ENCODE measurements at regions not wholly inside any gene's neighbourhood (a gene's known extent, or its start where the extent isn't known, plus 50 kb on each side); places are given as distances from the start of the nearest gene placed in this dataset.

GRCh38 chr14:95015046-95015445 is 142.3 kb downstream of the DICER1 start:
- Histone ChIP-seq H3K9me3 (ENCODE audit: low read length) (no peaks in the 10 kb centered on the region), H3K4me1 (ENCODE audit: insufficient read depth, low read length) (peaks cover 38% of the 10 kb centered on the region), H3K27me3 (ENCODE audit: control insufficient read depth in 1 of 2, insufficient read depth in 2 of 2, low read length in 2 of 2) (no peaks in the 10 kb centered on the region), H3K4me3 (ENCODE audit: low read depth in 1 of 2, low read length in 2 of 2) (no peak overlapping the region), H3K9ac (ENCODE audit: low read length) (no peak overlapping the region), H3K36me3 (ENCODE audit: insufficient read depth, low read length) (no peaks in the 10 kb centered on the region), H3K27ac (ENCODE audit: low read depth, low read length) (no peak overlapping the region)

DNA sequence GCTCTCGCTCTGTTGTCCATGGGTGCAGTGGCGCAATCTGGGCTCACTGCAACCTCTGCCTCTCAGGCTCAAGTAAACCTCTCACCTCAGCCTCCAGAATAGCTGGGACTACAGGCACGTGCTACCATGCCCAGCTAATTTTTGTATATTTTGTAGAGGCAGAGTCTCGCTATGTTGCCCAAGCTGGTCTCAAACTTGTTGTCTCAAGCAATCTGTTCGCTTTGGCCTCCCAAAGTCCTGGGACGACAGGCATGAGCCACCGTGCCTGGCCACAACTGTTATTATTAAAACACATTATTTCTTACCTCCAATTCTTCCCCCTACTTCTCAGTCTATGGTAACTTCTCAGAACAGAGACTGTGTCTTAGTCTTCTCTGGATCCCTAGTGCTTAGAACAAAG is 143.3 kb downstream of the DICER1 start:
- H3K9ac ChIP-seq (ENCODE audit: low read length): no peak overlapping the region
- H3K27ac ChIP-seq (ENCODE audit: low read depth, low read length): no peak overlapping the region
- no peaks in the 10 kb centered on the region for H3K27me3 ChIP-seq (ENCODE audit: control insufficient read depth in 1 of 2, insufficient read depth in 2 of 2, low read length in 2 of 2)
- peaks cover 43% of the 10 kb centered on the region for H3K4me1 ChIP-seq (ENCODE audit: insufficient read depth, low read length)
- H3K4me3 ChIP-seq (ENCODE audit: low read depth in 1 of 2, low read length in 2 of 2): no peak overlapping the region
- H3K9me3 ChIP-seq (ENCODE audit: low read length): no peaks in the 10 kb centered on the region
- no peaks in the 10 kb centered on the region for H3K36me3 ChIP-seq (ENCODE audit: insufficient read depth, low read length)

- peaks cover 50% of the 10 kb centered on the region for H3K4me1 ChIP-seq (ENCODE audit: insufficient read depth, low read length)
- H3K4me3 ChIP-seq (ENCODE audit: low read depth in 1 of 2, low read length in 2 of 2): peak overlapping the region in 1 of 2 donors; percentile 38
- no peak overlapping the region for H3K9ac ChIP-seq (ENCODE audit: low read length)
- no peaks in the 10 kb centered on the region for H3K27me3 ChIP-seq (ENCODE audit: control insufficient read depth in 1 of 2, insufficient read depth in 2 of 2, low read length in 2 of 2)
- no peaks in the 10 kb centered on the region for H3K36me3 ChIP-seq (ENCODE audit: insufficient read depth, low read length)
- no peaks in the 10 kb centered on the region for H3K9me3 ChIP-seq (ENCODE audit: low read length)
- H3K27ac ChIP-seq (ENCODE audit: low read depth, low read length): peak overlapping the region; percentile 84
Observed at GRCh38 chr14:95011445-95012006, 145.8 kb downstream of the DICER1 start.

DNA sequence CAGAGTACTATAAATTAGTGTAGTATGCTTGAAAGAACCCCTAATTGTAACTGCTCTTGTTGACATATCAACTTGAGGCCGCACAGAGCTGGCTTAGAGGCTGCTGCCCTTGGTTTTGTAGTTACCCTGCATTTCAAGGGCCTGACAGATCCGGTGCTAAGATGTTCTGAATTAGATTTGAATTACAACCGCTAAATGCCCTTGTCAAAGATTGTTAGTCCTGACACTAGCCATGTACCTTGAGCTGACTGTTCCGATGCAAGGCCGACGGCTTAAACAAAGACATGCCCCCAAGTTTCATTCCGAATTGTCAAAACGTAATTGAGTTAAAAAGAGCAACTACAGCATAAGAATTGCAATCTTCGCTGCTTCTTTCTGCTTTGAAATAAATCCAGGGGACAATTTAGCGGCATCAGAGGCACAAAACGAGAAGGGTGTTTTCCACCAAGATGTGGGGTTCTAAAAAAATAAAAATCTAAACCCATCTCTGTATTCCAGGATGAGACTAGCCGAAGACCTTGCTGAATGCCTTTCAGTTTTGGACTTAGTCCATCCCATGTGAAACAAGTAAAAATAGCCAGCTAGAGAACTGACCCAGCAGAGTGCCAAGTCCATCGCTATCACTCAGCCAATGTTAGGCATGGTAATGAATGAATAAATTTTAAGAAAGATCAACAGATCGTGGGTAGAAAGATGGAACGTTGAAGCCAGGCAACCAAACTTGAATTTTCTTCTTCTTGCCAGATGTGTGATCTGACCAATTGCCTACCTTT is 148.7 kb downstream of the DICER1 start:
- Histone ChIP-seq H3K4me1 (ENCODE audit: insufficient read depth, low read length) (peaks cover 56% of the 10 kb centered on the region), H3K4me3 (ENCODE audit: low read depth in 1 of 2, low read length in 2 of 2) (no peak overlapping the region), H3K9me3 (ENCODE audit: low read length) (no peaks in the 10 kb centered on the region), H3K36me3 (ENCODE audit: insufficient read depth, low read length) (no peaks in the 10 kb centered on the region), H3K9ac (ENCODE audit: low read length) (no peak overlapping the region), H3K27ac (ENCODE audit: low read depth, low read length) (peak overlapping the region; percentile 84), H3K27me3 (ENCODE audit: control insufficient read depth in 1 of 2, insufficient read depth in 2 of 2, low read length in 2 of 2) (no peaks in the 10 kb centered on the region)

GRCh38 chr14:95007921-95008320 is 149.4 kb downstream of the DICER1 start:
- peak overlapping the region; percentile 84 for H3K27ac ChIP-seq (ENCODE audit: low read depth, low read length)
- H3K27me3 ChIP-seq (ENCODE audit: control insufficient read depth in 1 of 2, insufficient read depth in 2 of 2, low read length in 2 of 2): no peaks in the 10 kb centered on the region
- no peaks in the 10 kb centered on the region for H3K9me3 ChIP-seq (ENCODE audit: low read length)
- H3K4me3 ChIP-seq (ENCODE audit: low read depth in 1 of 2, low read length in 2 of 2): no peak overlapping the region
- peaks cover 53% of the 10 kb centered on the region for H3K4me1 ChIP-seq (ENCODE audit: insufficient read depth, low read length)
- no peaks in the 10 kb centered on the region for H3K36me3 ChIP-seq (ENCODE audit: insufficient read depth, low read length)
- no peak overlapping the region for H3K9ac ChIP-seq (ENCODE audit: low read length)

- Histone ChIP-seq H3K36me3 (ENCODE audit: insufficient read depth, low read length) (no peaks in the 10 kb centered on the region), H3K9ac (ENCODE audit: low read length) (no peak overlapping the region), H3K4me1 (ENCODE audit: insufficient read depth, low read length) (peaks cover 41% of the 10 kb centered on the region), H3K27me3 (ENCODE audit: control insufficient read depth in 1 of 2, insufficient read depth in 2 of 2, low read length in 2 of 2) (no peaks in the 10 kb centered on the region), H3K27ac (ENCODE audit: low read depth, low read length) (no peak overlapping the region), H3K9me3 (ENCODE audit: low read length) (no peaks in the 10 kb centered on the region), H3K4me3 (ENCODE audit: low read depth in 1 of 2, low read length in 2 of 2) (no peak overlapping the region)
Observed at GRCh38 chr14:95006479-95006878, 150.8 kb downstream of the DICER1 start.

DNA sequence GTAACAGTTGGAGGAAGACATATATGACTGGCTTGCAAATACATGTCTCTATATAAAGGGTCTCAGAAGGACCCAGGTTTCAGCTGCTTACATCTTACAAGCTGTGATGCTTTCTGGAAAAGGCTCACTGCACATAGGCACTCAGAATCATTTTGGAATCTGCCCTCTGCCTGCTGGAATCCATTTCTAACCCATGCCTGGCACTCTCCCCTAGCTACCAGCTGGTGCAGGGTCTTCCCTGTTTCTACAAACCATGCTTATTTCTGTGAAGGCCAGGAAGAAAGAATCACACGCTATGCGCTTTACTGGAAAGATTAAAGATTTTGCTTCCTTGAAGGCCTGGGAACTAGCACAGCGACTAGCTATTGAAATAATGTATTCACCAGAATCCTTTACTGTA is 151.3 kb downstream of the DICER1 start:
- Histone ChIP-seq H3K9me3 (ENCODE audit: low read length) (no peaks in the 10 kb centered on the region), H3K27me3 (ENCODE audit: control insufficient read depth in 1 of 2, insufficient read depth in 2 of 2, low read length in 2 of 2) (no peaks in the 10 kb centered on the region), H3K4me3 (ENCODE audit: low read depth in 1 of 2, low read length in 2 of 2) (no peak overlapping the region), H3K9ac (ENCODE audit: low read length) (no peak overlapping the region), H3K4me1 (ENCODE audit: insufficient read depth, low read length) (peaks cover 37% of the 10 kb centered on the region), H3K36me3 (ENCODE audit: insufficient read depth, low read length) (no peaks in the 10 kb centered on the region), H3K27ac (ENCODE audit: low read depth, low read length) (no peak overlapping the region)

DNA sequence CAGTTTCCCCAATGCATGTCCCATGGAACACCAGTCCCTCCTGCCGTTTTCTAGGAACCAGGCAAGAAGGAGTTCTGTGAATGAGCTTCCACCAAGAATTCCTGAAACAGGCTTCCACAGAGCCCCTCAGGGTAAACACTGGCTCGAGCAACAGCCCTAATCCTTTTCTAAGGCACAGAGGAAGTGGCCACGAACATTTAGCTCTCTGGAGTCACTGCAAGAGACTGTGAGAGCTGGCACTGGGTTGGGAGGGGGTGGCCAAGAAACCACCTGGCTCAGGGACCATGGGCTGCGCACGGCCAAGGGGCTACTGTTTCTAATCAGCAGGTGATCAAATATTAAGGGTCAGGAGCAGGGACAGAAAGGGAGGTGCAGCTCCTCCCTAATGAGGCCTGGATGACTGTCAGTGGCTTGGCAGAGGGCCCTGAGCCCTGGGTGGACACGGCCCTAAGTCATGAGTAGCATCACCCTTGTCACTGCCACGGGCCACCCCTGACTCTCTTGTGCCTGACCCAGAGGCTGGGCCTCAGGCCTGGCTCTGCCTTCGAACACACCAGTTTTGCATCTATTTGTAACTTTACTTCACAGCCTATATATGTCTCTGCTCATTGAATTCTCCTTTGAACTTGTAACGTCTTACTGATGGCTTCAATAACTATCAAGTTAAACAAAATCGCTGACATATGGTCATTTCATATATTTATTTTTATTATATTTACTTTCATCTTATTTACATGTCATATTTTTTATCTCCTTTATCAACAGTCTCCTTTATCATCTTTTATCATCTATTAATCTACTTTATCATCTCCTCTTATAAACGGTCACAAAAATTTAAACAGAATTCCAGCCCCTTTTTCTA is 154.0 kb downstream of the DICER1 start:
- no peak overlapping the region for H3K27ac ChIP-seq (ENCODE audit: low read depth, low read length)
- H3K27me3 ChIP-seq (ENCODE audit: control insufficient read depth in 1 of 2, insufficient read depth in 2 of 2, low read length in 2 of 2): no peaks in the 10 kb centered on the region
- peaks cover 12% of the 10 kb centered on the region for H3K4me1 ChIP-seq (ENCODE audit: insufficient read depth, low read length)
- no peak overlapping the region for H3K4me3 ChIP-seq (ENCODE audit: low read depth in 1 of 2, low read length in 2 of 2)
- no peaks in the 10 kb centered on the region for H3K36me3 ChIP-seq (ENCODE audit: insufficient read depth, low read length)
- no peaks in the 10 kb centered on the region for H3K9me3 ChIP-seq (ENCODE audit: low read length)
- H3K9ac ChIP-seq (ENCODE audit: low read length): no peak overlapping the region

DNA sequence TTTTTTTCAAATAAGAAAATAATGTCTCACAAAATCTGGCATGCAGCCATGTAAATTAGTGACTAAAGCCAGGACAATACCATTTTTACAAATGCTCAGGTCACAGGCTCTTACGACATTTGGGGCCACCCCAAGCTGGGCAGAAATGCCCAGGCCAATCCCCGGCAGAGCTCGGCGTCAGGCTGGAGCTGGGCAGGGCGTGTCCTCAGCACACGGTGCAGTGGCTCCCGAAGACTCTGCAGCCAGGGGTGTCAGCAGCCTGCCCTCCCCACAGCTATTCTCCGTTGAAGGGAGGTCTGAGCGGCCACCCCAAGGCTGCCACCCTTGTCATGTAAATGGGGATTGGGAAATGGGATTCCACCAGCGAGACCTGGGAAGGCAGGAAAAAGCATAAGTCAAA is 158.6 kb downstream of the DICER1 start:
- Histone ChIP-seq H3K9ac (ENCODE audit: low read length) (no peak overlapping the region), H3K9me3 (ENCODE audit: low read length) (no peaks in the 10 kb centered on the region), H3K36me3 (ENCODE audit: insufficient read depth, low read length) (no peaks in the 10 kb centered on the region), H3K27ac (ENCODE audit: low read depth, low read length) (no peak overlapping the region), H3K4me3 (ENCODE audit: low read depth in 1 of 2, low read length in 2 of 2) (no peak overlapping the region), H3K4me1 (ENCODE audit: insufficient read depth, low read length) (no peaks in the 10 kb centered on the region), H3K27me3 (ENCODE audit: control insufficient read depth in 1 of 2, insufficient read depth in 2 of 2, low read length in 2 of 2) (no peaks in the 10 kb centered on the region)

DNA sequence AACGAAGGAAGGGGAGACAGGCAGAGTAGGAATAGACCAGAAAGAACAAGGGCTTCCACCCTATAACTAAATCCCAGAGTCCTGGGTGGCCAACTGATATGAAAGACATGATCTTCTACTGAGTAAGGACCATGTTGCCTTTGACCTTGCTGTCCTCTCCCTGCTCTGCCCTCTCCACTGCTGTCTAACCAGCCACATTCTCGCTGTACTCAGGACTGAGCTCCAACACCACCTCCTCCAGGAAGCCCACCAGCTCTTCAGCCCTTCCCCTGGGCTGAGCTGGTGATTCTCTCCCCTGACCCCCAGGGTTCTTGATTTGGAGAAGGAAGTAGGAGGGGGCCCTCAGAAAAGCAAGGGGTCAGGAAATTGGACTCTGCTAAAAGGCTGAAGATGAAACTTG is 159.2 kb downstream of the DICER1 start:
- no peaks in the 10 kb centered on the region for H3K4me1 ChIP-seq (ENCODE audit: insufficient read depth, low read length)
- no peaks in the 10 kb centered on the region for H3K27me3 ChIP-seq (ENCODE audit: control insufficient read depth in 1 of 2, insufficient read depth in 2 of 2, low read length in 2 of 2)
- H3K9ac ChIP-seq (ENCODE audit: low read length): no peak overlapping the region
- H3K4me3 ChIP-seq (ENCODE audit: low read depth in 1 of 2, low read length in 2 of 2): no peak overlapping the region
- no peaks in the 10 kb centered on the region for H3K9me3 ChIP-seq (ENCODE audit: low read length)
- no peak overlapping the region for H3K27ac ChIP-seq (ENCODE audit: low read depth, low read length)
- H3K36me3 ChIP-seq (ENCODE audit: insufficient read depth, low read length): no peaks in the 10 kb centered on the region

DNA sequence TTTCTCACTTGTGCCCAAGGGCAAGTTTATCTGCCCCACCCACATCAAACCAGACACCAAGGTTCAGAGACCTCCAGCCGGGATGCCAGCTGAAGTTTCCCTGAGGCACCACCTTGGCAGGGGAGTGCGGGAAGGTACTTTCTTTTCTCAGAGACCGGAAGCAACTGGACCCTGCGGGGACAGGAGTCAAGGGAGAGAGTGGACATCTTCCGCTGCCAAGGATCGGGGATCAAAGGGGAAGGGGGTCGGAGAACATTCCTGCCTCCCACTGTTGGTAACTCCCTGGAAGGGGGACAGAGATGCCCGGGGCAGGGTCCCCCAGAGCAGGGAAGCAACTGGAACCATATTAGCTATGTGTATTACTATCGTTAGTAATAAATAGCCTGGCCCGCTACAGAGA is 161.8 kb downstream of the DICER1 start:
- Histone ChIP-seq H3K27ac (ENCODE audit: low read depth, low read length) (no peak overlapping the region), H3K4me3 (ENCODE audit: low read depth in 1 of 2, low read length in 2 of 2) (no peak overlapping the region), H3K4me1 (ENCODE audit: insufficient read depth, low read length) (no peaks in the 10 kb centered on the region), H3K36me3 (ENCODE audit: insufficient read depth, low read length) (no peaks in the 10 kb centered on the region), H3K27me3 (ENCODE audit: control insufficient read depth in 1 of 2, insufficient read depth in 2 of 2, low read length in 2 of 2) (no peaks in the 10 kb centered on the region), H3K9ac (ENCODE audit: low read length) (no peak overlapping the region), H3K9me3 (ENCODE audit: low read length) (no peaks in the 10 kb centered on the region)
